ENCODE measurements at regions not wholly inside any gene's neighbourhood (a gene's known extent, or its start where the extent isn't known, plus 50 kb on each side); places are given as distances from the start of the nearest gene placed in this dataset.

- DNase-seq (ENCODE audit: low read depth): no peak
Observed at GRCh38 chr4:180581061-180581460, 1662.1 kb upstream of the TENM3 start.

GRCh38 chr4:180587379-180587778, 1655.8 kb upstream of the TENM3 start:
- no peak for DNase-seq (ENCODE audit: low read depth)

GRCh38 chr4:180589575-180589974, 1653.6 kb upstream of the TENM3 start:
- DNase-seq (ENCODE audit: low read depth): no peak

- no peak for DNase-seq (ENCODE audit: low read depth)
Observed at GRCh38 chr4:180596888-180597483, 1646.2 kb upstream of the TENM3 start.

- no peak for DNase-seq (ENCODE audit: low read depth)
Observed at GRCh38 chr4:180598281-180598680, 1644.9 kb upstream of the TENM3 start.

GRCh38 chr4:180603791-180604190, 1639.4 kb upstream of the TENM3 start:
- no peak for DNase-seq (ENCODE audit: low read depth)

GRCh38 chr4:180610324-180610723, 1632.9 kb upstream of the TENM3 start:
- DNase-seq (ENCODE audit: low read depth): no peak

GRCh38 chr4:180615746-180616145, 1627.5 kb upstream of the TENM3 start:
- no peak for DNase-seq (ENCODE audit: low read depth)

- DNase-seq (ENCODE audit: low read depth): no peak
Observed at GRCh38 chr4:180617196-180617595, 1626.0 kb upstream of the TENM3 start.

- no peak for DNase-seq (ENCODE audit: low read depth)
Observed at GRCh38 chr4:180618396-180618795, 1624.8 kb upstream of the TENM3 start.

- no peak for DNase-seq (ENCODE audit: low read depth)
Observed at GRCh38 chr4:180619440-180619839, 1623.8 kb upstream of the TENM3 start.

GRCh38 chr4:180622254-180622653, 1620.9 kb upstream of the TENM3 start:
- no peak for DNase-seq (ENCODE audit: low read depth)

GRCh38 chr4:180625653-180626052, 1617.5 kb upstream of the TENM3 start:
- DNase-seq (ENCODE audit: low read depth): no peak

- no peak for DNase-seq (ENCODE audit: low read depth)
Observed at GRCh38 chr4:180630012-180630665, 1613.1 kb upstream of the TENM3 start.

- DNase-seq (ENCODE audit: low read depth): no peak
Observed at GRCh38 chr4:180634306-180634705, 1608.9 kb upstream of the TENM3 start.

GRCh38 chr4:180635281-180635680, 1607.9 kb upstream of the TENM3 start:
- DNase-seq (ENCODE audit: low read depth): no peak

- no peak for DNase-seq (ENCODE audit: low read depth)
Observed at GRCh38 chr4:180636696-180637404, 1606.4 kb upstream of the TENM3 start.

GRCh38 chr4:180637616-180638015, 1605.6 kb upstream of the TENM3 start:
- no peak for DNase-seq (ENCODE audit: low read depth)

GRCh38 chr4:180640193-180640592, 1603.0 kb upstream of the TENM3 start:
- no peak for DNase-seq (ENCODE audit: low read depth)

GRCh38 chr4:180641495-180641894, 1601.7 kb upstream of the TENM3 start:
- no peak for DNase-seq (ENCODE audit: low read depth)

GRCh38 chr4:180642732-180643131, 1600.5 kb upstream of the TENM3 start:
- no peak for DNase-seq (ENCODE audit: low read depth)

- no peak for DNase-seq (ENCODE audit: low read depth)
Observed at GRCh38 chr4:180650273-180650672, 1592.9 kb upstream of the TENM3 start.

GRCh38 chr4:180652533-180652932, 1590.7 kb upstream of the TENM3 start:
- no peak for DNase-seq (ENCODE audit: low read depth)
